GM21526 (cell line): ENCODE measurements at regions not wholly inside any gene's neighbourhood (a gene's known extent, or its start where the extent isn't known, plus 50 kb on each side); places are given as distances from the start of the nearest gene placed in this dataset.

Source experiments
- ATAC-seq: cut with Tn5 transposase; IDR thresholded peaks from one replicate; pipeline ENCODE4 v1.9.1; 2021; ENCODE audit warnings: moderate library complexity; ENCODE audit not compliant: unreplicated experiment, low FRiP score

GRCh38 chr11:119839476-119840133 lies 110.6 kb upstream of the NECTIN1 start:
- ATAC-seq = no peak

GRCh38 chr11:119835753-119836152 lies 106.8 kb upstream of the NECTIN1 start:
- no peak for ATAC-seq

GRCh38 chr11:119832202-119832935 lies 103.4 kb upstream of the NECTIN1 start:
- ATAC-seq = no peak

- ATAC-seq = no peak
Observed at GRCh38 chr11:119831011-119831410, 102.0 kb upstream of the NECTIN1 start.

- no peak for ATAC-seq
Observed at GRCh38 chr11:119830400-119830799, 101.4 kb upstream of the NECTIN1 start.

GRCh38 chr11:119829402-119829801 lies 100.4 kb upstream of the NECTIN1 start:
- ATAC-seq = no peak

GRCh38 chr11:119828819-119829218 lies 99.8 kb upstream of the NECTIN1 start:
- no peak for ATAC-seq

GRCh38 chr11:119828006-119828405 lies 99.0 kb upstream of the NECTIN1 start:
- no peak for ATAC-seq

GRCh38 chr11:119827113-119827512 lies 98.1 kb upstream of the NECTIN1 start:
- no peak for ATAC-seq

- no peak for ATAC-seq
Observed at GRCh38 chr11:119823077-119823476, 94.1 kb upstream of the NECTIN1 start.

- no peak for ATAC-seq
Observed at GRCh38 chr11:119816660-119817059, 87.7 kb upstream of the NECTIN1 start.

GRCh38 chr11:119814766-119815165 lies 85.8 kb upstream of the NECTIN1 start:
- ATAC-seq = no peak

GRCh38 chr11:119810478-119811232 lies 81.7 kb upstream of the NECTIN1 start:
- ATAC-seq = no peak

- no peak for ATAC-seq
Observed at GRCh38 chr11:119809346-119809745, 80.3 kb upstream of the NECTIN1 start.

- ATAC-seq = no peak
Observed at GRCh38 chr11:119808407-119809185, 79.6 kb upstream of the NECTIN1 start.

- no peak for ATAC-seq
Observed at GRCh38 chr11:119807841-119808240, 78.8 kb upstream of the NECTIN1 start.

GRCh38 chr11:119807402-119807801 lies 78.4 kb upstream of the NECTIN1 start:
- no peak for ATAC-seq

- no peak for ATAC-seq
Observed at GRCh38 chr11:119806064-119806915, 77.3 kb upstream of the NECTIN1 start.

- no peak for ATAC-seq
Observed at GRCh38 chr11:119805663-119806062, 76.7 kb upstream of the NECTIN1 start.

GRCh38 chr11:119804698-119805097 lies 75.7 kb upstream of the NECTIN1 start:
- no peak for ATAC-seq
